ENCODE measurements at regions not wholly inside any gene's neighbourhood (a gene's known extent, or its start where the extent isn't known, plus 50 kb on each side); places are given as distances from the start of the nearest gene placed in this dataset.

GRCh38 chr16:87063543-87063942, 253.6 kb downstream of the C16orf95 start:
- 98% methylated on average over 19 of the region's 19 CpGs for WGBS
- H3K4ac ChIP-seq (ENCODE audit: low read depth in 1 of 2, low read length in 2 of 2): no peak overlapping the region
- H2BK5ac ChIP-seq (ENCODE audit: low read depth, low read length, poor library complexity, severe bottlenecking): no peak overlapping the region
- H2BK12ac ChIP-seq (ENCODE audit: low read length in 2 of 2): peak overlapping the region in 1 of 2 experiments; percentile 3
- peak overlapping the region; percentile 12 for H4K91ac ChIP-seq (ENCODE audit: low read length)
- H3K18ac ChIP-seq (ENCODE audit: low read depth in 1 of 2, low read length in 2 of 2): no peak overlapping the region
- no peak for DNase-seq
- H2AK5ac ChIP-seq (ENCODE audit: low read length, severe bottlenecking): no peak overlapping the region
- no peak overlapping the region for H2AFZ ChIP-seq (ENCODE audit: low read depth, low read length)
- peaks cover 0 to 44% of the 10 kb centered on the region in 2 experiments for H3K27me3 ChIP-seq (ENCODE audit: control insufficient read depth in 1 of 2, insufficient read depth in 1 of 2, low read length in 2 of 2)
- H3K9me3 ChIP-seq (ENCODE audit: control insufficient read depth, low read length): no peaks in the 10 kb centered on the region
- no peaks in the 10 kb centered on the region for H3K79me1 ChIP-seq (replicated peaks; ENCODE audit: low read length, poor library complexity, severe bottlenecking)
- H3K4me2 ChIP-seq (ENCODE audit: low read length, poor library complexity, severe bottlenecking): no peak overlapping the region
- H3K36me3 ChIP-seq (ENCODE audit: control insufficient read depth in 1 of 2, insufficient read depth in 2 of 2, low read depth in 1 of 2, low read length in 2 of 2): no peaks in the 10 kb centered on the region
- no peak overlapping the region for H3K14ac ChIP-seq (ENCODE audit: low read length in 2 of 2)
- no peak overlapping the region for H2BK120ac ChIP-seq (ENCODE audit: low read depth, low read length)
- H4K8ac ChIP-seq (ENCODE audit: low read length): no peak overlapping the region
- no peak overlapping the region for H3K23ac ChIP-seq (ENCODE audit: low read length in 2 of 2)
- no peak overlapping the region for H3K9ac ChIP-seq (ENCODE audit: low read length)
- H3K4me1 ChIP-seq (ENCODE audit: control insufficient read depth, insufficient read depth, low read depth, low read length): peaks cover 5% of the 10 kb centered on the region
- no peak overlapping the region for H3K27ac ChIP-seq (ENCODE audit: low read length, poor library complexity, severe bottlenecking)
- H2BK15ac ChIP-seq (ENCODE audit: low read depth, poor library complexity, severe bottlenecking): no peak overlapping the region
- H3K4me3 ChIP-seq (ENCODE audit: insufficient read depth in 1 of 2, low read depth in 1 of 2, low read length in 2 of 2): no peak overlapping the region

GRCh38 chr16:87064731-87065445, 252.3 kb downstream of the C16orf95 start:
- Histone ChIP-seq H3K27ac (ENCODE audit: low read length, poor library complexity, severe bottlenecking) (no peak overlapping the region), H3K18ac (ENCODE audit: low read depth in 1 of 2, low read length in 2 of 2) (peak overlapping the region in 1 of 2 experiments; percentile 3), H3K4me2 (ENCODE audit: low read length, poor library complexity, severe bottlenecking) (no peak overlapping the region), H3K9ac (ENCODE audit: low read length) (no peak overlapping the region), H2AFZ (ENCODE audit: low read depth, low read length) (no peak overlapping the region), H2AK5ac (ENCODE audit: low read length, severe bottlenecking) (no peak overlapping the region), H4K91ac (ENCODE audit: low read length) (no peak overlapping the region), H3K23ac (ENCODE audit: low read length in 2 of 2) (no peak overlapping the region), H3K79me1 (replicated peaks; ENCODE audit: low read length, poor library complexity, severe bottlenecking) (no peaks in the 10 kb centered on the region), H2BK12ac (ENCODE audit: low read length in 2 of 2) (no peak overlapping the region), H2BK15ac (ENCODE audit: low read depth, poor library complexity, severe bottlenecking) (no peak overlapping the region), H3K4ac (ENCODE audit: low read depth in 1 of 2, low read length in 2 of 2) (no peak overlapping the region), H2BK120ac (ENCODE audit: low read depth, low read length) (no peak overlapping the region), H4K8ac (ENCODE audit: low read length) (no peak overlapping the region), H3K4me1 (ENCODE audit: control insufficient read depth, insufficient read depth, low read depth, low read length) (peaks cover 9% of the 10 kb centered on the region), H3K36me3 (ENCODE audit: control insufficient read depth in 1 of 2, insufficient read depth in 2 of 2, low read depth in 1 of 2, low read length in 2 of 2) (no peaks in the 10 kb centered on the region), H3K14ac (ENCODE audit: low read length in 2 of 2) (no peak overlapping the region), H2BK5ac (ENCODE audit: low read depth, low read length, poor library complexity, severe bottlenecking) (no peak overlapping the region), H3K27me3 (ENCODE audit: control insufficient read depth in 1 of 2, insufficient read depth in 1 of 2, low read length in 2 of 2) (peaks cover 0 to 49% of the 10 kb centered on the region in 2 experiments), H3K4me3 (ENCODE audit: insufficient read depth in 1 of 2, low read depth in 1 of 2, low read length in 2 of 2) (no peak overlapping the region), H3K9me3 (ENCODE audit: control insufficient read depth, low read length) (no peaks in the 10 kb centered on the region)
- WGBS: 62% methylated on average over 12 of the region's 18 CpGs
- DNase-seq: no peak

GRCh38 chr16:87065446-87066132, 251.6 kb downstream of the C16orf95 start:
- H3K23ac ChIP-seq (ENCODE audit: low read length in 2 of 2): no peak overlapping the region
- H3K79me1 ChIP-seq (replicated peaks; ENCODE audit: low read length, poor library complexity, severe bottlenecking): no peaks in the 10 kb centered on the region
- H2BK12ac ChIP-seq (ENCODE audit: low read length in 2 of 2): no peak overlapping the region
- H3K9me3 ChIP-seq (ENCODE audit: control insufficient read depth, low read length): no peaks in the 10 kb centered on the region
- peak overlapping the region; percentile 66 for H4K8ac ChIP-seq (ENCODE audit: low read length)
- H2AK5ac ChIP-seq (ENCODE audit: low read length, severe bottlenecking): no peak overlapping the region
- no peak overlapping the region for H4K91ac ChIP-seq (ENCODE audit: low read length)
- no peak overlapping the region for H2BK5ac ChIP-seq (ENCODE audit: low read depth, low read length, poor library complexity, severe bottlenecking)
- H3K9ac ChIP-seq (ENCODE audit: low read length): no peak overlapping the region
- peaks cover 4 to 51% of the 10 kb centered on the region in 2 experiments for H3K27me3 ChIP-seq (ENCODE audit: control insufficient read depth in 1 of 2, insufficient read depth in 1 of 2, low read length in 2 of 2)
- H3K4me2 ChIP-seq (ENCODE audit: low read length, poor library complexity, severe bottlenecking): no peak overlapping the region
- no peak overlapping the region for H3K14ac ChIP-seq (ENCODE audit: low read length in 2 of 2)
- H2BK15ac ChIP-seq (ENCODE audit: low read depth, poor library complexity, severe bottlenecking): no peak overlapping the region
- H3K18ac ChIP-seq (ENCODE audit: low read depth in 1 of 2, low read length in 2 of 2): peak overlapping the region in 1 of 2 experiments; percentile 3
- no peaks in the 10 kb centered on the region for H3K36me3 ChIP-seq (ENCODE audit: control insufficient read depth in 1 of 2, insufficient read depth in 2 of 2, low read depth in 1 of 2, low read length in 2 of 2)
- H3K4ac ChIP-seq (ENCODE audit: low read depth in 1 of 2, low read length in 2 of 2): no peak overlapping the region
- H3K27ac ChIP-seq (ENCODE audit: low read length, poor library complexity, severe bottlenecking): no peak overlapping the region
- H2BK120ac ChIP-seq (ENCODE audit: low read depth, low read length): no peak overlapping the region
- no peak overlapping the region for H2AFZ ChIP-seq (ENCODE audit: low read depth, low read length)
- WGBS: 63% methylated on average over 13 of the region's 14 CpGs
- DNase-seq: no peak
- peaks cover 9% of the 10 kb centered on the region for H3K4me1 ChIP-seq (ENCODE audit: control insufficient read depth, insufficient read depth, low read depth, low read length)
- no peak overlapping the region for H3K4me3 ChIP-seq (ENCODE audit: insufficient read depth in 1 of 2, low read depth in 1 of 2, low read length in 2 of 2)

- Histone ChIP-seq H2AFZ (ENCODE audit: low read depth, low read length) (no peak overlapping the region), H3K79me1 (replicated peaks; ENCODE audit: low read length, poor library complexity, severe bottlenecking) (no peaks in the 10 kb centered on the region), H3K4ac (ENCODE audit: low read depth in 1 of 2, low read length in 2 of 2) (no peak overlapping the region), H3K18ac (ENCODE audit: low read depth in 1 of 2, low read length in 2 of 2) (peak overlapping the region in 1 of 2 experiments; percentile 11), H3K9me3 (ENCODE audit: control insufficient read depth, low read length) (no peaks in the 10 kb centered on the region), H2AK5ac (ENCODE audit: low read length, severe bottlenecking) (no peak overlapping the region), H3K27ac (ENCODE audit: low read length, poor library complexity, severe bottlenecking) (no peak overlapping the region), H3K4me2 (ENCODE audit: low read length, poor library complexity, severe bottlenecking) (no peak overlapping the region), H2BK5ac (ENCODE audit: low read depth, low read length, poor library complexity, severe bottlenecking) (no peak overlapping the region), H3K36me3 (ENCODE audit: control insufficient read depth in 1 of 2, insufficient read depth in 2 of 2, low read depth in 1 of 2, low read length in 2 of 2) (peaks cover 0 to 2% of the 10 kb centered on the region in 2 experiments), H3K14ac (ENCODE audit: low read length in 2 of 2) (no peak overlapping the region), H3K9ac (ENCODE audit: low read length) (no peak overlapping the region), H3K27me3 (ENCODE audit: control insufficient read depth in 1 of 2, insufficient read depth in 1 of 2, low read length in 2 of 2) (peaks cover 7 to 53% of the 10 kb centered on the region in 2 experiments), H2BK120ac (ENCODE audit: low read depth, low read length) (no peak overlapping the region), H3K4me3 (ENCODE audit: insufficient read depth in 1 of 2, low read depth in 1 of 2, low read length in 2 of 2) (no peak overlapping the region), H4K8ac (ENCODE audit: low read length) (no peak overlapping the region), H3K23ac (ENCODE audit: low read length in 2 of 2) (no peak overlapping the region), H4K91ac (ENCODE audit: low read length) (no peak overlapping the region), H2BK12ac (ENCODE audit: low read length in 2 of 2) (no peak overlapping the region), H3K4me1 (ENCODE audit: control insufficient read depth, insufficient read depth, low read depth, low read length) (peaks cover 9% of the 10 kb centered on the region), H2BK15ac (ENCODE audit: low read depth, poor library complexity, severe bottlenecking) (no peak overlapping the region)
- DNase-seq: no peak
- 89% methylated on average over 23 of the region's 30 CpGs for WGBS
Measured at GRCh38 chr16:87066133-87067002, 250.8 kb downstream of the C16orf95 start.

Measured in mesenchymal stem cell (in vitro differentiated cells and primary cell).